ENCODE measurements at regions not wholly inside any gene's neighbourhood (a gene's known extent, or its start where the extent isn't known, plus 50 kb on each side); places are given as distances from the start of the nearest gene placed in this dataset.

GRCh38 chr1:96498744-96499340 is 222.7 kb upstream of the PTBP2 start:
- no peak overlapping the region for H3K4me2 ChIP-seq
- H3K9ac ChIP-seq, result no peak overlapping the region
- H3K4me1 ChIP-seq (ENCODE audit: control insufficient read depth in 1 of 2, insufficient read depth in 2 of 2, low read depth in 1 of 2, low read length in 1 of 2), result no peaks in the 10 kb centered on the region
- H3K4me3 ChIP-seq (ENCODE audit: low read depth in 2 of 2, low read length in 1 of 2), result no peak overlapping the region
- ChIA-PET POLR2A (no interaction called here), CTCF (no interaction called here)
- H3K36me3 ChIP-seq (replicated peaks in 1 of 2; ENCODE audit: control insufficient read depth in 1 of 2, insufficient read depth in 2 of 2, low read length in 1 of 2), result no peaks in the 10 kb centered on the region
- DNase-seq, result no peak
- no peaks in the 10 kb centered on the region for H3K27me3 ChIP-seq (ENCODE audit: insufficient read depth)
- no peaks in the 10 kb centered on the region for H4K20me1 ChIP-seq (ENCODE audit: insufficient read depth)
- no peak overlapping the region for H2AFZ ChIP-seq (ENCODE audit: low read depth)
- no peaks in the 10 kb centered on the region for H3K9me3 ChIP-seq
- H3F3A ChIP-seq (replicated peaks; ENCODE audit: insufficient read depth), result no peaks in the 10 kb centered on the region
- no peak overlapping the region for H3K27ac ChIP-seq (ENCODE audit: low read depth in 2 of 2, low read length in 1 of 2)
- TF ChIP-seq RCOR1 (IDR thresholded peaks at IDR 0.05; ENCODE audit: low read length), result no peak
- TF ChIP-seq MXI1 (IDR thresholded peaks at IDR 0.05; ENCODE audit: low read depth, low read length), result no peak
- no peak for TF ChIP-seq CTCF (IDR thresholded peaks at IDR 0.05)
- no peak for TF ChIP-seq SIN3A (IDR thresholded peaks at IDR 0.05; ENCODE audit: borderline replicate concordance, low read depth, low read length)
- no peak for TF ChIP-seq ELF1 (IDR thresholded peaks at IDR 0.05)
- TF ChIP-seq YY1 (IDR thresholded peaks at IDR 0.05; ENCODE audit: low read depth), result no peak
- TF ChIP-seq MEF2A (IDR thresholded peaks at IDR 0.05; ENCODE audit: borderline replicate concordance, low read depth), result no peak
- no peak for TF ChIP-seq FOXJ3 (CRISPR knock-in tag; IDR thresholded peaks at IDR 0.05)
- TF ChIP-seq FOXM1 (IDR thresholded peaks at IDR 0.05; ENCODE audit: low read depth), result no peak
- no peak for TF ChIP-seq NRF1 (IDR thresholded peaks at IDR 0.05; ENCODE audit: low read depth, low read length)
- TF ChIP-seq CHD2 (IDR thresholded peaks at IDR 0.05; ENCODE audit: low read length, partially characterized antibody), result no peak
- 87% methylated on average over 5 of the region's 5 CpGs for WGBS (ENCODE audit: low lambda C conversion rate)
- H3K9me2 ChIP-seq, result no peaks in the 10 kb centered on the region
- no peaks in the 10 kb centered on the region for H3K79me2 ChIP-seq (ENCODE audit: insufficient read depth)

GRCh38 chr1:96508233-96508632 is 213.4 kb upstream of the PTBP2 start:
- Histone ChIP-seq H3K4me2 (no peak overlapping the region), H3K9me2 (no peaks in the 10 kb centered on the region), H3K4me3 (ENCODE audit: low read depth in 2 of 2, low read length in 1 of 2) (no peak overlapping the region), H2AFZ (ENCODE audit: low read depth) (no peak overlapping the region), H3K4me1 (ENCODE audit: control insufficient read depth in 1 of 2, insufficient read depth in 2 of 2, low read depth in 1 of 2, low read length in 1 of 2) (no peaks in the 10 kb centered on the region; a peak in 1 of 4 replicates), H3K9ac (no peak overlapping the region), H3K9me3 (no peaks in the 10 kb centered on the region), H3F3A (replicated peaks; ENCODE audit: insufficient read depth) (no peaks in the 10 kb centered on the region), H3K36me3 (replicated peaks in 1 of 2; ENCODE audit: control insufficient read depth in 1 of 2, insufficient read depth in 2 of 2, low read length in 1 of 2) (no peaks in the 10 kb centered on the region), H4K20me1 (ENCODE audit: insufficient read depth) (no peaks in the 10 kb centered on the region), H3K27me3 (ENCODE audit: insufficient read depth) (no peaks in the 10 kb centered on the region), H3K79me2 (ENCODE audit: insufficient read depth) (no peaks in the 10 kb centered on the region), H3K27ac (ENCODE audit: low read depth in 2 of 2, low read length in 1 of 2) (no peak overlapping the region)
- CTCF ChIA-PET, result interaction anchor here (1.1 kb wide), 1 partner anchor 8 kb away, joined by 3 read pairs; no protein-coding TSS in a partner anchor
- 60% methylated on average over 4 of the region's 4 CpGs for WGBS (ENCODE audit: low lambda C conversion rate)
- POLR2A ChIA-PET, result no interaction called here
- peak; percentile 25 for TF ChIP-seq RAD21 (IDR thresholded peaks at IDR 0.05; ENCODE audit: low read length)
- TF ChIP-seq TEAD4 (IDR thresholded peaks at IDR 0.05; ENCODE audit: borderline replicate concordance, insufficient read depth), result no peak
- DNase-seq, result no peak

Measured in SK-N-SH (cell line).